ENCODE measurements at regions not wholly inside any gene's neighbourhood (a gene's known extent, or its start where the extent isn't known, plus 50 kb on each side); places are given as distances from the start of the nearest gene placed in this dataset.

- H3K27ac ChIP-seq, result no peak overlapping the region
- no peak for DNase-seq (ENCODE audit: low read depth, low spot score)
These were observed 52.8 kb upstream of the MEIS1 start for GRCh38 chr2:66382091-66382490.

GRCh38 chr2:66379473-66379872, 55.5 kb upstream of the MEIS1 start:
- DNase-seq (ENCODE audit: low read depth, low spot score), result no peak
- no peak overlapping the region for H3K27ac ChIP-seq

GRCh38 chr2:66377832-66378231, 57.1 kb upstream of the MEIS1 start:
- H3K27ac ChIP-seq, result no peak overlapping the region
- DNase-seq (ENCODE audit: low read depth, low spot score), result no peak

GRCh38 chr2:66370824-66371223, 64.1 kb upstream of the MEIS1 start:
- no peak for DNase-seq (ENCODE audit: low read depth, low spot score)
- no peak overlapping the region for H3K27ac ChIP-seq

GRCh38 chr2:66366619-66367018, 68.3 kb upstream of the MEIS1 start:
- DNase-seq (ENCODE audit: low read depth, low spot score), result no peak
- no peak overlapping the region for H3K27ac ChIP-seq

- no peak overlapping the region for H3K27ac ChIP-seq
- DNase-seq (ENCODE audit: low read depth, low spot score), result peak; percentile 45
These were observed 70.2 kb upstream of the MEIS1 start for GRCh38 chr2:66364495-66365333.

GRCh38 chr2:66362701-66363100, 72.2 kb upstream of the MEIS1 start:
- no peak overlapping the region for H3K27ac ChIP-seq
- no peak for DNase-seq (ENCODE audit: low read depth, low spot score)

GRCh38 chr2:66346231-66346664, 88.7 kb upstream of the MEIS1 start:
- H3K27ac ChIP-seq, result no peak overlapping the region
- DNase-seq (ENCODE audit: low read depth, low spot score), result peak; percentile 27

GRCh38 chr2:66344087-66344663, 90.8 kb upstream of the MEIS1 start:
- no peak overlapping the region for H3K27ac ChIP-seq

GRCh38 chr2:66343259-66343658, 91.7 kb upstream of the MEIS1 start:
- no peak overlapping the region for H3K27ac ChIP-seq
- no peak for DNase-seq (ENCODE audit: low read depth, low spot score)

More at GRCh38 chr2:66344087-66344663, 90.8 kb upstream of the MEIS1 start:
- DNase-seq (ENCODE audit: low read depth, low spot score), result no peak

GRCh38 chr2:66340521-66340920, 94.4 kb upstream of the MEIS1 start:
- no peak for DNase-seq (ENCODE audit: low read depth, low spot score)
- H3K27ac ChIP-seq, result no peak overlapping the region

GRCh38 chr2:66334237-66335029, 100.5 kb upstream of the MEIS1 start:
- no peak for DNase-seq (ENCODE audit: low read depth, low spot score)
- H3K27ac ChIP-seq, result no peak overlapping the region

GRCh38 chr2:66331176-66331575, 103.7 kb upstream of the MEIS1 start:
- H3K27ac ChIP-seq, result no peak overlapping the region
- DNase-seq (ENCODE audit: low read depth, low spot score), result no peak

GRCh38 chr2:66329081-66329605, 105.8 kb upstream of the MEIS1 start:
- DNase-seq (ENCODE audit: low read depth, low spot score), result no peak
- no peak overlapping the region for H3K27ac ChIP-seq

GRCh38 chr2:66327066-66327740, 107.7 kb upstream of the MEIS1 start:
- H3K27ac ChIP-seq, result no peak overlapping the region
- no peak for DNase-seq (ENCODE audit: low read depth, low spot score)

- DNase-seq (ENCODE audit: low read depth, low spot score), result no peak
These were observed 109.9 kb upstream of the MEIS1 start for GRCh38 chr2:66324909-66325528.

GRCh38 chr2:66324356-66324755, 110.6 kb upstream of the MEIS1 start:
- no peak overlapping the region for H3K27ac ChIP-seq
- no peak for DNase-seq (ENCODE audit: low read depth, low spot score)

More at GRCh38 chr2:66324909-66325528, 109.9 kb upstream of the MEIS1 start:
- no peak overlapping the region for H3K27ac ChIP-seq

GRCh38 chr2:66323406-66323805, 111.5 kb upstream of the MEIS1 start:
- no peak overlapping the region for H3K27ac ChIP-seq
- DNase-seq (ENCODE audit: low read depth, low spot score), result no peak

GRCh38 chr2:66322506-66323260, 112.2 kb upstream of the MEIS1 start:
- H3K27ac ChIP-seq, result no peak overlapping the region
- DNase-seq (ENCODE audit: low read depth, low spot score), result no peak

All from epithelial cell of prostate (primary cell).